SK-N-SH (cell line): ENCODE measurements at regions not wholly inside any gene's neighbourhood (a gene's known extent, or its start where the extent isn't known, plus 50 kb on each side); places are given as distances from the start of the nearest gene placed in this dataset.

Experiments
- FOXJ3 ChIP-seq: sonication (generic); formaldehyde crosslinking; IDR thresholded peaks from 2 replicates; pipeline ENCODE4 v1.5.1; 2020; ENCODE audit warnings: mild to moderate bottlenecking, missing genetic modification reagents
- FOXM1 ChIP-seq: IDR thresholded peaks from 2 replicates; pipeline ENCODE4 v1.4.0; 2012; ENCODE audit warnings: low read depth, mild to moderate bottlenecking
- MXI1 ChIP-seq: IDR thresholded peaks from 2 replicates; pipeline ENCODE4 v1.6.1; 2012; ENCODE audit warnings: mild to moderate bottlenecking, low read depth, low read length, improper control_type of control experiment
- NFIC ChIP-seq: IDR thresholded peaks from 2 replicates; pipeline ENCODE4 v1.4.0; 2012; ENCODE audit warnings: borderline replicate concordance
- SMC3 ChIP-seq: IDR thresholded peaks from 2 replicates; pipeline ENCODE4 v1.6.1; 2012; ENCODE audit warnings: low read depth, low read length, improper control_type of control experiment
- TF ChIP-seq, protein P1 (sequence below): fragments of 200-600 bp; sonication (generic); IDR thresholded peaks from 2 replicates; pipeline ENCODE4 v1.6.1; 2017; ENCODE audit warnings: antibody characterized with exemption, mild to moderate bottlenecking, moderate library complexity
- TF ChIP-seq, protein P2 (sequence below): fragments of 150-350 bp; IDR thresholded peaks from 2 replicates; pipeline ENCODE4 v1.6.1; 2017; ENCODE audit warnings: antibody characterized with exemption, low read length, low read depth, borderline replicate concordance
- TF ChIP-seq, protein P3 (sequence below): fragments of 150-350 bp; IDR thresholded peaks from 2 replicates; pipeline ENCODE4 v1.6.1; 2016; ENCODE audit warnings: mild to moderate bottlenecking, low read depth, low read length

DNA sequence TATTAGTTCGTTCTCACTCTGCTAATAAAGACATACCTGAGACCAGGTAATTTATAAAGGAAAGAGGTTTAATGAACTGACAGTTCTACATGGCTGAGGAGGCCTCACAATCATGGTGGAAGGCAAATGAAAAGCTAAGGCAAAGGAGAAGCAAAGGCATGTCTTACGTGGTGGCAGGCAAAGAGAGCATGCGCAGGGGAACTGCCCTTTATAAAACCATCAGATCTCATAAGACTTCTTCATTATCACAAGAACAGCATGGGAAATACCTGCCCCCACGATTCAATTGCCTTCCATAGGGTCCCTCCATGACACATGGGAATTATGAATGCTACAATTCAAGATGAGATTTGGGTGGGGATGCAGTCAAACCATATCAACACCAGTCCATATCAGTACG, 133.5 kb downstream of the ZNF621 start:
- TF ChIP-seq, protein P1, sequence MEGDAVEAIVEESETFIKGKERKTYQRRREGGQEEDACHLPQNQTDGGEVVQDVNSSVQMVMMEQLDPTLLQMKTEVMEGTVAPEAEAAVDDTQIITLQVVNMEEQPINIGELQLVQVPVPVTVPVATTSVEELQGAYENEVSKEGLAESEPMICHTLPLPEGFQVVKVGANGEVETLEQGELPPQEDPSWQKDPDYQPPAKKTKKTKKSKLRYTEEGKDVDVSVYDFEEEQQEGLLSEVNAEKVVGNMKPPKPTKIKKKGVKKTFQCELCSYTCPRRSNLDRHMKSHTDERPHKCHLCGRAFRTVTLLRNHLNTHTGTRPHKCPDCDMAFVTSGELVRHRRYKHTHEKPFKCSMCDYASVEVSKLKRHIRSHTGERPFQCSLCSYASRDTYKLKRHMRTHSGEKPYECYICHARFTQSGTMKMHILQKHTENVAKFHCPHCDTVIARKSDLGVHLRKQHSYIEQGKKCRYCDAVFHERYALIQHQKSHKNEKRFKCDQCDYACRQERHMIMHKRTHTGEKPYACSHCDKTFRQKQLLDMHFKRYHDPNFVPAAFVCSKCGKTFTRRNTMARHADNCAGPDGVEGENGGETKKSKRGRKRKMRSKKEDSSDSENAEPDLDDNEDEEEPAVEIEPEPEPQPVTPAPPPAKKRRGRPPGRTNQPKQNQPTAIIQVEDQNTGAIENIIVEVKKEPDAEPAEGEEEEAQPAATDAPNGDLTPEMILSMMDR: no peak
- TF ChIP-seq MXI1: no peak
- TF ChIP-seq, protein P2, sequence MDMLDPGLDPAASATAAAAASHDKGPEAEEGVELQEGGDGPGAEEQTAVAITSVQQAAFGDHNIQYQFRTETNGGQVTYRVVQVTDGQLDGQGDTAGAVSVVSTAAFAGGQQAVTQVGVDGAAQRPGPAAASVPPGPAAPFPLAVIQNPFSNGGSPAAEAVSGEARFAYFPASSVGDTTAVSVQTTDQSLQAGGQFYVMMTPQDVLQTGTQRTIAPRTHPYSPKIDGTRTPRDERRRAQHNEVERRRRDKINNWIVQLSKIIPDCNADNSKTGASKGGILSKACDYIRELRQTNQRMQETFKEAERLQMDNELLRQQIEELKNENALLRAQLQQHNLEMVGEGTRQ: no peak
- TF ChIP-seq FOXM1: no peak
- TF ChIP-seq FOXJ3 (CRISPR knock-in tag): no peak
- TF ChIP-seq, protein P3, sequence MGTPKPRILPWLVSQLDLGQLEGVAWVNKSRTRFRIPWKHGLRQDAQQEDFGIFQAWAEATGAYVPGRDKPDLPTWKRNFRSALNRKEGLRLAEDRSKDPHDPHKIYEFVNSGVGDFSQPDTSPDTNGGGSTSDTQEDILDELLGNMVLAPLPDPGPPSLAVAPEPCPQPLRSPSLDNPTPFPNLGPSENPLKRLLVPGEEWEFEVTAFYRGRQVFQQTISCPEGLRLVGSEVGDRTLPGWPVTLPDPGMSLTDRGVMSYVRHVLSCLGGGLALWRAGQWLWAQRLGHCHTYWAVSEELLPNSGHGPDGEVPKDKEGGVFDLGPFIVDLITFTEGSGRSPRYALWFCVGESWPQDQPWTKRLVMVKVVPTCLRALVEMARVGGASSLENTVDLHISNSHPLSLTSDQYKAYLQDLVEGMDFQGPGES: no peak
- TF ChIP-seq SMC3: no peak
- TF ChIP-seq NFIC: no peak
